GM23248 (cell line): ENCODE measurements at regions not wholly inside any gene's neighbourhood (a gene's known extent, or its start where the extent isn't known, plus 50 kb on each side); places are given as distances from the start of the nearest gene placed in this dataset.

ENCODE experiments used
- DNase-seq: peaks from one replicate; pipeline ENCODE4 v3.0.0-alpha.2; 2015
- H2AFZ ChIP-seq: fragments of 200-600 bp; sonication (generic); 2 replicates; pipeline ENCODE4 v1.6.1; 2016; ENCODE audit warnings: antibody characterized with exemption
- H3F3A ChIP-seq: fragments of 200-600 bp; sonication (generic); 2 replicates; pipeline ENCODE4 v1.6.1; 2016; ENCODE audit warnings: mild to moderate bottlenecking, antibody characterized with exemption, mixed run types; ENCODE audit not compliant: insufficient read depth
- H3K27ac ChIP-seq: fragments of 200-600 bp; sonication (generic); 2 replicates; pipeline ENCODE4 v1.5.1; 2016; ENCODE audit warnings: mild to moderate bottlenecking
- H3K27me3 ChIP-seq: fragments of 200-600 bp; sonication (generic); replicated peaks from 2 replicates; pipeline ENCODE4 v1.6.1; 2016; ENCODE audit warnings: mild to moderate bottlenecking; ENCODE audit not compliant: insufficient read depth
- H3K36me3 ChIP-seq: fragments of 200-600 bp; sonication (generic); 2 replicates; pipeline ENCODE4 v1.6.1; 2016; ENCODE audit warnings: low read depth, mild to moderate bottlenecking
- H3K4me1 ChIP-seq: fragments of 200-600 bp; sonication (generic); 2 replicates; pipeline ENCODE4 v1.6.1; 2016; ENCODE audit warnings: mild to moderate bottlenecking; ENCODE audit not compliant: insufficient read depth
- H3K4me2 ChIP-seq: fragments of 200-600 bp; sonication (generic); one replicate; pipeline ENCODE4 v1.6.1; 2016; ENCODE audit warnings: mild to moderate bottlenecking; ENCODE audit not compliant: unreplicated experiment
- H3K4me3 ChIP-seq: fragments of 200-600 bp; sonication (generic); 2 replicates; pipeline ENCODE4 v1.5.1; 2016; ENCODE audit warnings: mild to moderate bottlenecking
- H3K79me2 ChIP-seq: fragments of 200-600 bp; sonication (generic); 2 replicates; pipeline ENCODE4 v1.6.1; 2016; ENCODE audit warnings: mild to moderate bottlenecking; ENCODE audit not compliant: insufficient read depth
- H3K9ac ChIP-seq: fragments of 200-600 bp; sonication (generic); 2 replicates; pipeline ENCODE4 v1.6.1; 2016; ENCODE audit warnings: mild to moderate bottlenecking
- H3K9me2 ChIP-seq: fragments of 200-600 bp; sonication (generic); 2 replicates; pipeline ENCODE4 v1.6.1; 2016; ENCODE audit warnings: mixed run types, mild to moderate bottlenecking, moderate library complexity; ENCODE audit not compliant: insufficient read depth
- H3K9me3 ChIP-seq: fragments of 200-600 bp; sonication (generic); one replicate; pipeline ENCODE4 v1.6.1; 2017; ENCODE audit warnings: low read depth
- H4K20me1 ChIP-seq: fragments of 200-600 bp; sonication (generic); 2 replicates; pipeline ENCODE4 v1.6.0; 2016; ENCODE audit not compliant: insufficient read depth
- EZH2 ChIP-seq: fragments of 200-600 bp; sonication (generic); IDR thresholded peaks from 2 replicates; pipeline ENCODE4 v1.6.1; 2018; ENCODE audit warnings: antibody characterized with exemption, mild to moderate bottlenecking; ENCODE audit not compliant: insufficient read depth, poor library complexity, severe bottlenecking
- EZH2phosphoT487 ChIP-seq: fragments of 200-600 bp; sonication (generic); IDR thresholded peaks from 2 replicates; pipeline ENCODE4 v1.6.1; 2018; ENCODE audit warnings: antibody characterized with exemption, moderate library complexity, mild to moderate bottlenecking, low read depth; ENCODE audit not compliant: insufficient read depth
- WGBS, 2 experiments: methylation state at CpG; one replicate each; pipeline ENCODE4 v1.1.6; 2015 to 2017; ENCODE audit warnings: low lambda C conversion rate in 2 of 2, low coverage in 1 of 2; ENCODE audit errors: missing lambda C conversion rate in 2 of 2; 5-methylcytosine and 5-hydroxymethylcytosine counted together
- in situ Hi-C: fragments of 300-500 bp; cut with MboI; formaldehyde crosslinking; loops from 2 replicates; pipeline ENCODE4 v1.15.0; 2020

- H3K79me2 ChIP-seq = no peaks in the 10 kb centered on the region
- in situ Hi-C loops = no loop called here
- no peak overlapping the region for H3K4me2 ChIP-seq
- no peak for TF ChIP-seq EZH2phosphoT487
- no peak for TF ChIP-seq EZH2
- H3K9me3 ChIP-seq = no peaks in the 10 kb centered on the region
- WGBS, 2 experiments = 70 to 76% methylated on average over 4 of the region's 4 CpGs
- H4K20me1 ChIP-seq = no peaks in the 10 kb centered on the region
- no peaks in the 10 kb centered on the region for H3K27me3 ChIP-seq
- no peak overlapping the region for H3K9ac ChIP-seq
- 0 out of 2 replicates have a peak, but pooled peaks cover 4% of the 10 kb centered on the region for H3K4me1 ChIP-seq
- H3K36me3 ChIP-seq = no peaks in the 10 kb centered on the region
- H2AFZ ChIP-seq = no peak overlapping the region
- no peak overlapping the region for H3K4me3 ChIP-seq
- peaks cover 3% of the 10 kb centered on the region; the same call in 1 of the 2 replicates for H3F3A ChIP-seq
- H3K9me2 ChIP-seq = no peaks in the 10 kb centered on the region
- no peak overlapping the region for H3K27ac ChIP-seq
- no peak for DNase-seq
Observed at GRCh38 chr4:38278255-38278654, 318.1 kb downstream of the PTTG2 start.

DNA sequence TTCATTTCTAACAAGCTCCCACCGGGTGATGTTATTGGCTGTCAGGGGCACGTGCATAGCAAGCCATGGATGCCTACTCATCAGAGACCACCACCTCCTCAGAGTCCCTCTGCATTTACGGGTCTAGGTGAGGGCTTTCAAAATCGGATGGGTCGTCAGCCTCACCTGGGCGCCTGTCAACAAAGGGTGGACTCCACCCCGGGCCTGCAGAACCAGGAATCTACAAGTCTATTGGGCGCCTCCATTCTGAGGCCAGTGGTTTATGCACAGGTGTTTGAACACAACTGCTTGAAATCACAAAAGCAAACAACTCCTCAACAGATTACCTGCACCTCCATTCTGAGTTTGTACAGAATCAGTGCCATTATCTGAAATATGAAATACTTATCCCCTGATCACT lies 318.9 kb downstream of the PTTG2 start:
- Histone ChIP-seq H3K9me2 (no peaks in the 10 kb centered on the region), H4K20me1 (no peaks in the 10 kb centered on the region), H3K4me1 (0 out of 2 replicates have a peak, but pooled peaks cover 4% of the 10 kb centered on the region), H3K27ac (no peak overlapping the region), H3K36me3 (no peaks in the 10 kb centered on the region), H3K4me2 (no peak overlapping the region), H3K4me3 (no peak overlapping the region), H3F3A (peaks cover 3% of the 10 kb centered on the region; the same call in 1 of the 2 replicates), H3K79me2 (no peaks in the 10 kb centered on the region), H3K27me3 (no peaks in the 10 kb centered on the region), H2AFZ (no peak overlapping the region), H3K9ac (no peak overlapping the region), H3K9me3 (no peaks in the 10 kb centered on the region)
- TF ChIP-seq EZH2 (no peak), EZH2phosphoT487 (no peak)
- 81 to 89% methylated on average over 8 of the region's 8 CpGs for WGBS, 2 experiments
- DNase-seq = no peak
- in situ Hi-C loops = no loop called here

- no peak overlapping the region for H3K27ac ChIP-seq
- no peaks in the 10 kb centered on the region for H3K36me3 ChIP-seq
- H3K9me2 ChIP-seq = no peaks in the 10 kb centered on the region
- 51 to 55% methylated on average over 9 of the region's 9 CpGs for WGBS, 2 experiments
- H4K20me1 ChIP-seq = no peaks in the 10 kb centered on the region
- TF ChIP-seq EZH2phosphoT487 (no peak), EZH2 (no peak)
- no peak overlapping the region for H2AFZ ChIP-seq
- 0 out of 2 replicates have a peak, but pooled peaks cover 4% of the 10 kb centered on the region for H3K4me1 ChIP-seq
- no peaks in the 10 kb centered on the region for H3K9me3 ChIP-seq
- peak; percentile 31 for DNase-seq
- H3K4me3 ChIP-seq = no peak overlapping the region
- in situ Hi-C loops = no loop called here
- no peaks in the 10 kb centered on the region for H3K79me2 ChIP-seq
- H3K4me2 ChIP-seq = no peak overlapping the region
- H3K9ac ChIP-seq = no peak overlapping the region
- peaks cover 3% of the 10 kb centered on the region; the same call in 1 of the 2 replicates for H3F3A ChIP-seq
- no peaks in the 10 kb centered on the region for H3K27me3 ChIP-seq
Observed at GRCh38 chr4:38279650-38280322, 319.6 kb downstream of the PTTG2 start.

DNA sequence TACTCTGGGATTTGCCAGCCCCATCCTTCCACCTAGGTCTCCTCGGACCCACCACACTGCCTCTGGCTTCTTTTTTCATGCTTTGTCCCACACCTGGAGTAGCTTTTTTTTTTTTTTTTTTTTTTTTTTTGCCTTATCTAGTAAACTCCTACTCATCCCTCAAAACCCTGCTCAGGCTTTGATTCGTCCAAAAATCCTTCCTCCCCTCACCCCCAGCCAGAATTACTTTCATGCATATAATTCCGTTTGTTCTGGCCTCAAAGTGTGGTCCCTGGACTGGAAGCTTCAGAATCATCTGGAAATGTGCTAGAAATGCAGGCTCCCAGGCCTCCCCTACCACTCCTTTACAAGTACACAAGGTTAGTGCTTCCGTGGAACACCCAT lies 320.1 kb downstream of the PTTG2 start:
- no peaks in the 10 kb centered on the region for H3K79me2 ChIP-seq
- no peak overlapping the region for H3K4me3 ChIP-seq
- H2AFZ ChIP-seq = no peak overlapping the region
- peaks cover 3% of the 10 kb centered on the region; the same call in 1 of the 2 replicates for H3F3A ChIP-seq
- H3K27me3 ChIP-seq = no peaks in the 10 kb centered on the region
- no peaks in the 10 kb centered on the region for H3K36me3 ChIP-seq
- no peaks in the 10 kb centered on the region for H3K9me2 ChIP-seq
- TF ChIP-seq EZH2 (no peak), EZH2phosphoT487 (no peak)
- H3K4me1 ChIP-seq = 0 out of 2 replicates have a peak, but pooled peaks cover 4% of the 10 kb centered on the region
- H3K9me3 ChIP-seq = no peaks in the 10 kb centered on the region
- H3K9ac ChIP-seq = no peak overlapping the region
- 67 to 84% methylated on average over 4 of the region's 4 CpGs for whole genome bisulfite sequencing, 2 experiments
- H3K27ac ChIP-seq = no peak overlapping the region
- no peaks in the 10 kb centered on the region for H4K20me1 ChIP-seq
- in situ Hi-C loops = no loop called here
- no peak for DNase-seq
- no peak overlapping the region for H3K4me2 ChIP-seq
